GM12873 (cell line): ENCODE measurements at regions not wholly inside any gene's neighbourhood (a gene's known extent, or its start where the extent isn't known, plus 50 kb on each side); places are given as distances from the start of the nearest gene placed in this dataset.

Source experiments
- TF ChIP-seq, protein P1 (sequence below): IDR thresholded peaks from 2 replicates; pipeline ENCODE4 v1.5.1; 2012; ENCODE audit warnings: low read depth, mild to moderate bottlenecking, moderate library complexity, low read length, control low read depth; ENCODE audit not compliant: insufficient read depth; ENCODE audit errors: missing control alignments

DNA sequence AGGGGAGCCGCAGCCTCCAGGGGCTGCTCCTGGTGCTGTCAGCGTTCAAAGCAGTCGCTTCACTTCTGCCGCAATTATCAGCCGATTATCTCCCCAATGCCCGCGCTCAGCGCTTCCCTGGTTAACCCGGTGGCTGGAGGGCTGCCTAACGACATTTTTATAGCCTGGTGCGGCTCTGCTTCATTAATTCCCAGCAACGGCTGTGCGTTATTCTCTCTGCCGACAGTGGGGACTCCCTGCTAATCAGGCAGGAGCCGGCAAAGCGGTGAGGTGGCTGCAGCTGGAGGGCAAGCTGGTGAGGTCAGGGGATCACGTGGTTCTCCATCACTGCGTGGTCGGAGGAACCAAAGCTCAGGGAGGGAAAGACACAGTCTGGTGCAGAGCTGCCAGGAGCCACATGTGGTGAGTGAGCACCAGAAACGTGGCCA is 62.9 kb downstream of the GLRX5 start:
- TF ChIP-seq, protein P1, sequence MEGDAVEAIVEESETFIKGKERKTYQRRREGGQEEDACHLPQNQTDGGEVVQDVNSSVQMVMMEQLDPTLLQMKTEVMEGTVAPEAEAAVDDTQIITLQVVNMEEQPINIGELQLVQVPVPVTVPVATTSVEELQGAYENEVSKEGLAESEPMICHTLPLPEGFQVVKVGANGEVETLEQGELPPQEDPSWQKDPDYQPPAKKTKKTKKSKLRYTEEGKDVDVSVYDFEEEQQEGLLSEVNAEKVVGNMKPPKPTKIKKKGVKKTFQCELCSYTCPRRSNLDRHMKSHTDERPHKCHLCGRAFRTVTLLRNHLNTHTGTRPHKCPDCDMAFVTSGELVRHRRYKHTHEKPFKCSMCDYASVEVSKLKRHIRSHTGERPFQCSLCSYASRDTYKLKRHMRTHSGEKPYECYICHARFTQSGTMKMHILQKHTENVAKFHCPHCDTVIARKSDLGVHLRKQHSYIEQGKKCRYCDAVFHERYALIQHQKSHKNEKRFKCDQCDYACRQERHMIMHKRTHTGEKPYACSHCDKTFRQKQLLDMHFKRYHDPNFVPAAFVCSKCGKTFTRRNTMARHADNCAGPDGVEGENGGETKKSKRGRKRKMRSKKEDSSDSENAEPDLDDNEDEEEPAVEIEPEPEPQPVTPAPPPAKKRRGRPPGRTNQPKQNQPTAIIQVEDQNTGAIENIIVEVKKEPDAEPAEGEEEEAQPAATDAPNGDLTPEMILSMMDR = no peak

DNA sequence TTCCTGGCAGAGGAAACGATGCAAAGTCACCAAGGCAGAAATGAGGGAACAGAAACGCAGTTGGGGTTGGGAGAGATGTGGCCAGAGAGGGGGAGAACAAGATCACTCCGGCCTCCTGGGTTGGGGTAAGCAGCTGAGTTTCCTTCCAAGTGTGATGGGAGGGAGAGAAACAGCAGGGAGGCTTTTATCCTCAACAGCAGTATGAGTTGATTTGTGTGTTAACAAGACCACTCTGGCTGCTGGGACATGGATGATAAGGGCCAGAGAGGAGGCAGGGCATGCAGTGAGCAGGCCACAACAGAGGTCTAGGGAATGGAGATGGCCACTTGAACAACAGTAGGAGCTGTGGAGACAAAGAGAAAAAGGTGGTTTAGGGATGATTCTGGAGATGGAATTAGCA is 66.8 kb downstream of the GLRX5 start:
- TF ChIP-seq, protein P1 = no peak

DNA sequence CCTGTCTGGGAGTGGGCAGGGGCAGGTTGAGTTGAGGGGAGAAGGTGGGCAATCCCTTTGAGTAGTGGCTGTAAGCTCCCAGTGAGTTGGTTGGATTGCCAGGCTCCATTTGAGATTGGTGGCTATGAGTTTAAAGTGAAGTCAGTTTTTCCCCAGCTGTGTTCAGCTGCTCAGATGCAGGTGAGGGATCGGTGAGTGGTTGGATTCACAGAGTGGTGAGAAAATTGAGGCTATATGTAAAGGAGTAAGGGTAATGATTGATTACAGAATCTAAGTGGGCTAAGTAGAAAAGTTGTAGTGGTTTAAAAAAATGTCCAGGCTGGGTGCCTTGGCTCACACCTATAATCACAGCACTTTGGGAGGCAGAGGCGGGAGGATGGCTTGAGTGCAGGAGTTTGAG is 68.6 kb downstream of the GLRX5 start:
- TF ChIP-seq, protein P1 = no peak

GRCh38 chr14:95606266-95606665 is 71.4 kb downstream of the GLRX5 start:
- TF ChIP-seq, protein P1 = no peak

DNA sequence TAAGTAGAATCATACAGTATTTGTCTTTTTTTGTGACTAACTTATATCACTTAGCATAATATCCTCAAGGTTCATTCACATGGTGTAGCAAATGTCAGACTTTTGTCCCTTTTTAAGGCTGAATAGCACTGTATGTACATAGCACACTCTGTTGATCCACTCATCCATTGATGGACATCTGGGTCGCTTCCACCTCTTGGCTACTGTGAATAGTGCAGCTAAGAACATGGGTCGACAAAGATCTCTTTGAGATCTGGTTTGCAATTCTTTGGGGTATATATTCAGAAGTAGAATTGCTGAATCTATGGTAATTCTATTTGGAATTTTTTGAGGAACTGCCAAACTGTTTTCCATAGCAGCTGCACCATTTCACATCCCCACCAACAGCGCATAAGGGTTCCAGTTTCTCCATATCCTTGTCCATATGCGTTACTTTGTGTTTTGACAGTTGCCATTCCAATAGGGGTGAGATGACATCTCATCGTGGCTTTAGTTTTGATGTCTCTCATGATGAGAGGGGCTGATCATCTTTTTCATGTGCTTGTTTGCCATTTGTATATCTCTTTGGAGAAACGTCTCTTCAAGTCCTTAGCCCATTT is 73.9 kb downstream of the GLRX5 start:
- TF ChIP-seq, protein P1 = no peak

- TF ChIP-seq, protein P1 = peak; percentile 78
Observed at GRCh38 chr14:95609398-95609990, 74.6 kb downstream of the GLRX5 start.

DNA sequence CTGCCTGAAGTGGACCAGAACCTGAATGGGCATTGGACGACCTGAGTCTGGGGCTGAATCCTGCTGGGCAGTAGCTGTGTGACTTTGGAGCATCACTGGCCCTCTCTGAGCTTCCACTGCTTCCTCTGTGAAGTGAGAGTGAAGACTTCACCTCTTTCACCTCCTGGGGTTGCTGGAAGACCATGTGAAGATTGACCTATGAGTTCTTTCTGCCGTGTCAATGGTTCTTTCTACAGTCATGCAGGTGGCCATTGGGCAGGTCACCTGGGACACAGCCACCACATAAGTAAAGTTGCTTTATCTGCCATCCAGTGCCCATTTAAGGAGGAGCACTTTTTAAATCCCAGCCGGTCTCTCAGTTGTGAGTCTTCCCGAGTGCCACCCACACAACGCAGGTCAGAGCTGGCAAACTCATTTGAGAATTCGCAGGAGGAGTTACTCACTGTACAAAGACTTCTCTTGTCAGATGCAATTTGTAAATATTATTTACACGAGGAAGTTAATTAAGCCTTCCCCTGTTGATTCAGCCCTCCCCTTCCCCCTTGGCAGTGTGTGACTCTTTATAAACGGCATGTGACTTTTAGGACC is 74.8 kb upstream of the TCL1B start:
- TF ChIP-seq, protein P1 = peak; percentile 58
